Stimulated activated CD8-positive, alpha-beta memory T cell treated with anti-CD3 and anti-CD28 coated beads, Interleukin-12 subunit alpha, Interleukin-12 subunit beta, amount 100 ng/mL, for 24 hours (primary cell): ENCODE measurements at regions not wholly inside any gene's neighbourhood (a gene's known extent, or its start where the extent isn't known, plus 50 kb on each side); places are given as distances from the start of the nearest gene placed in this dataset.

ENCODE experiments used
- DNase-seq: peaks from one replicate; pipeline ENCODE4 v3.0.0-alpha.2; 2020; ENCODE audit errors: extremely low read depth

DNA sequence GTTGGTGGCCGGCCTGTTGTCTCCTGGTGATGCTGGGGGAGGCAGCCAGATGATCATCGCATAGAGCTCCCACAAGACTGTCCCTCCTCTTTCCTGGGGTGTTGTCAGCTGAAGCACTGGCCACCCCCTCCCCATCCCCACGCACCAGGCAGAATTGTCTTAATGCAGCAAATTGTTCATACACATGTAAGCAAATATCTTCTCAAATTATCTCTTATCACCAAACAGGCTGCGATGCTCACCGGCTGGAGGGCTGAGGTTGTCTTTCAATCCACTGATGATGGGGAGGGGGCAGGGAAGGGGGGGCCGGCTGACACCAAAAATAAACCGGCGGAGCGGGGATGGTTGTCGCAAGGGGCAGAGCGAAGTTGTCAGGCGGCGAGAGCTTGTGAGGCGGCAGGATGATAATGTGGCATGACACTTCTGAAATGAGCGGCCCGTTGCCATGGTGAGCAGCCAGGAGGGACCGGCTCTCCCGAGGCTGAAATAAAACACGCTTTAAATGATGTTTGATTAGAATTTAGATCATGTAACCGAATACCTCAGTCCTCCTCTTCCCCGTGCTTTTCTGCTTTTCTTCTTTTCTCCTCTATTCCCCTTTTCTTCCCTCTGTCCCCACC is 59.8 kb downstream of the MRM1 start:
- no peak for DNase-seq

DNA sequence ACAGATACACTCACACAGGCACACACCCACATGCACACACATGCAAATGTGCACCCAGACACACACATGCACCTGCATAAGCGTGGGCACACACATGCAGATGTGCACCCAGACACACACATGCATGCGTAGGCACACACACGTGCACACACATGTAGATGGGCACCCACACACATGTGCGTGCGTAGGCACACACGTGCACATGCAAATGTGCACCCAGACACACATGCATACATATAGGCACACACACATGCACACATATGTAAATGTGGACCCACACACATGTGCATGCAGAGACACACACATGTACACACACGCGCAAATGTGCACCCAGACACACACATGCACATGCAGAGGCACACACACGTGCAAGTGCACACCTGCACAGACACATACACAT is 60.3 kb downstream of the MRM1 start:
- DNase-seq: no peak

DNA sequence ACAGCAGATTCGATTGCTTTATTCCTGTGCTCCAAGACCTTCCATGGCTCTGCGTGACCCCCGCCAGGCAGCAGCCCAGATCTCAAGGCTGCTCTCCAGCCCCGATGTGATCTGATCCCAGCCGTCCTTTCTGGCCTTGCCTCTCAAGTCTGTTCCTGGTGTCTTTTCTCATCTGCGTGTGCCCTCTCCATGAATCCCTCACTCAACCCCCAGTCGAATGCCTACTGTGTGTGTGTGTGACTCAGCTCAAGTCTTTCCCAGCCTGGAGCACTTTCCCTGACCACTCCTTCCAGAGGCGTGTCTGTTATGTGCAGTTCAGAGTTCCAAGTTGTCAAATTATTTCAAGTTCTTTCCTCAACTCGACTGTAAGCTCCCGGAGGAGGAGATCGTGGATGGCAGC is 64.0 kb downstream of the MRM1 start:
- DNase-seq: no peak

DNA sequence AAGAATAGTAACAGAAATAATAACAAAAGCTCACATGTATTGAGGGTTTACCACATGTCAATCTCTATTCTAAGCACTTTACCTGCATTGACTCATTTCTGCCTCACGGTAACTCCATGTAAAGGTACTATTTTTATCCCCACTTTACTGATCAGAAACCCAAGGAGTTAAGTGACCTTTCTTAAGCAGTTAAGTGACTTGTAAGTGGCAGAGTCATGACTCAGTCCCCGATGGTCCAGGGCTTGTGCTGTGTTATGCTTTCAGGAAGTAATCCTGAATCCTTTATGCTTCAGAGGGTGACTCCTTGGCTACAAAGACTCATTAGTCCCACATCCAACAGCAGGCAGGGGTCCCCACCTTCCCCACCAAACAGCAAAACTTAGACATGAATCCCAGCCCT is 66.5 kb downstream of the MRM1 start:
- no peak for DNase-seq

DNA sequence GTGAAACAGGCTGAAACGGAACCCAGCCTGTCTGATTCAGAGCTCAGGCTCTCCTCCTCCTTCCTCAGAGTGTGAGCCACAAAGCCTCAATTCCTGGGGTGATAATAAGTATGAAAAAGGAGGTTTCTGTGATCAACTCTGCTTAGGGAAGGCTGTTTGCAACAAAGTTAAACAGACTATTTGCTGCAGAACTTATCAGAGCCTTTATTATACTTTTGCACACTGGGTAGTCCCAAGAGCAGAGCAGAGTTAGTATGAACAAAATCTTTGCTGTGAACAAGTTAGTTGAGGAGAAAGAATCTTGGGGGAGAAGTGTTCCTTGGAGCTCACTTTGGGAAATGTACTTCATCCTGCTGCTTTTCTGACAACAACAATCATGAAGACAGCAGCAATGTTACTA is 67.4 kb downstream of the MRM1 start:
- DNase-seq: no peak

DNA sequence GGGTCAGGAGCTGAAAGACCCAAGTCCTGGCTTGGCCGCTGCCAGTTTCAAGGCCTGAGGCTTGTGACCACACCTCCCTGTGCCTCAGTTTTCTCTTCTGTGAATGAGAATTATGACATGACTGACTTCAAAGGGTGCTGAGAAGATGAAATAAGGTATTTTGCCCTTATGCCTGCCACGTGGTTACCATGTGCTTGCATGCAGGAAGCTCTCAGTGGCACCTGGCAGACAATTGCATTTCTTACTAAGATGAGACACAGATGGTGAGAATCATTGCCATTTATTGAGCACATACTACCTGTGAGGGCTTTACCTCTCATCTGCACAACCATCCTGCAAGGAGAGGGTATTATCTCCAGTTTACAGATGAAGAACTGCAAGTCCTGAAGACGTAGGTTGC is 69.8 kb downstream of the MRM1 start:
- no peak for DNase-seq

DNA sequence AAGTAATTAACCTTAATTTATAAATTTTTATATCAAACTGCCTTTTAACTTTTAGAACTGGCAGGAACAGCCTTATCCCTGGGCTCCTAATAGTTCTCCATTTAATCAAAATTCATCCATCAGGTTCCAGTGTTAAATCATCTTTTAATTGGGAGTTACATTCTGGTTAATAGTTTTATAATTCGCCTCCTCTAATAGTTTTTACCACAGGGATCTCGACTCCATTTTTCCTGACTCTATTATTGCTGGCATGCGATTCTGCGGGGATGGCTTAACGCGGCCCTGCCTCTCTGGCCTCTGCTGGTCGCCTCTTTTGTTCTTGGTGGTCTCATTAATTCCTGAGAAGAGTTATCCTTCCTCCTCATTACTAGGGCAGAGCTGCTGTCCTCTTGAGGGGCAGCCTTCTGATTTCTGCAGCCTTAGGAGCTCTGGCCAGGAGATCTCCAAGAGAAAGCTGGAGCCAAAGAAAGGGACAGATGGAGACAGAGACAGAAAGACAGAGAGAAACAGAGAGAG is 71.1 kb downstream of the MRM1 start:
- no peak for DNase-seq

DNA sequence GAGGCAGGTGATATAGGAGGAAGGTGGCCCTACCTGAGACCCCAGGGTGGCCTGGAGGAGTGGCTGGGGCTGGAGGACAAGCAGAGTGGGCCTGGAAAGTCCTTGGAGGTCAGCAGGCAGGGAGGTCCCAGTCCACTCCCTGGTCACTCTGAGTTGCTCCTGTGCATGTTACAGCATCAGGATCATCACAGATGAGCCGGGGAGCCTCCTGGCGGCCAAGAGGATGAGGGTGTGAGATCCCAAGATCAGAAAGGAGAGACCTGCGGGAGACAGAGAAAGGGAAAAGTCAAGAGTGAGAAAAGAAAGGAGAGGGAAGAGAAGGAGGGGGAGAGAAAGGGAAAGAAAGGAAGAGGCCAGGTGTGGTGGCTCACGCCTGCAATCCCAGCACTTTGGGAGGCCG is 71.7 kb downstream of the MRM1 start:
- DNase-seq: no peak

DNA sequence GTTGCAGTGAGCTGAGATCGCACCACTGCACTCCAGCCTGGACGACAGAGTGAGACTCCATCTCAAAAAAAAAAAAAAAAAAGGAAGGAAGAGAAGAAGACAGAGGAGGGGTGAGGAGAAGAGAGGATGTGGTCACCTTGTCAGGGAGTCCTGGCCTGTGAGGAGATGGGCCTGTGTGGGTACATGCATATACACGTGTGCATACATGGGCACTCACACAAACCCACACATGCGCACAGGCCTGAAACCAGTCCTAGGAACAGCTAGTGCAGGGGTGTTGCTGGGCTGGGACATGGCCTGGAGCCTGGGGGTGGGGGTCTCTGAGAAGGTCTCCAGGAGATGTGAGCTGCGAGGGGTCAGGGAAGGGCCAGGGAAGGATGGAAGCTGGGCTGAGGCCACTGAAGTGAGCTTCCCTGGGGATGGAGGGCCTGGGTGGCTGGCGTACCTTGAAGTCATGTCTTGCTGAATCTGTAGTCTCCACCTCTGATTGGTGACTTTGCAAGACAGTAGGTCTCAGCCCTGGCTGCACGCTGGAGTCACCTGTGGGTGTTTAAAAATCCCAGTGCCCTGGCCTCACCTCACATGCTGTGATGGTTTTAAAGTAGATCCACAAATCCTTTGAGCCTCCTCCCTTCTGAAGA is 72.4 kb downstream of the MRM1 start:
- DNase-seq: no peak

DNA sequence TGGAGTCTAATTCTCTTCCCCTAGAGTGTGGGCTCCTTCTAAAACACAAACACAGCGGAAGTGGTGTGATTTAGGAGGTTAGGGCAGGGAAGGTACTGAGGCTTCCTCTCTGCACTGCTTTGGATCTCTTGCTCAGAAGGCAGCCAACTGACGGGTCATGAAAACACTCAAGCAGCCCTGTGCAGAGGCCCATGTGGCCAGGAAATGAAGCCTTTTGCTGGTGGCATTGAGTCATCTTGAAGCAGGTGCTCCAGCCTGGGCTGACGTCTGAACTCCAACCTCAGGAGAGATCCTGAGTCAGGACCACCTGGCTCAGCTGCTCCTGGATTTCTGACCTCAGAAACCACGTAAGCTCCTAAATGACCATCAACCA is 72.9 kb downstream of the MRM1 start:
- no peak for DNase-seq

DNA sequence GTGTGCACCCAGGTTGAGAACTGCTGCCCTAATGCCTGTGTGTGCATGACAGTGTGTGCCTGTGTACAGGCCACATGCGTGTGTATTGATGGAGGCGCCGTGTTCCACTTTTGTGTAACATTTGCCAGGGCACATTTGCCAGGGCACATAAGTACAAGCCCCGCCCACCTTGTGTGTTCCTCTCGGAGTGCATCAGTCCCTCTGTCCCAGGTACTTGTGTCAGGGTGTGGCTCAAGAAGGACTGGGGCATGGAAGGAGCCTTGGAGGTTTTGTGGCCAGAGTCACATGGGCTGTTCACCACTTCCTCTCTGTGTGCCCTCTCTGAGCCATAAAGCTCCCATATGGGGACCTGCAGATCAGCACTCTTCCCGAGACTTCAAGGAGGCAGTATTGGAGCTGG is 73.9 kb downstream of the MRM1 start:
- DNase-seq: no peak

DNA sequence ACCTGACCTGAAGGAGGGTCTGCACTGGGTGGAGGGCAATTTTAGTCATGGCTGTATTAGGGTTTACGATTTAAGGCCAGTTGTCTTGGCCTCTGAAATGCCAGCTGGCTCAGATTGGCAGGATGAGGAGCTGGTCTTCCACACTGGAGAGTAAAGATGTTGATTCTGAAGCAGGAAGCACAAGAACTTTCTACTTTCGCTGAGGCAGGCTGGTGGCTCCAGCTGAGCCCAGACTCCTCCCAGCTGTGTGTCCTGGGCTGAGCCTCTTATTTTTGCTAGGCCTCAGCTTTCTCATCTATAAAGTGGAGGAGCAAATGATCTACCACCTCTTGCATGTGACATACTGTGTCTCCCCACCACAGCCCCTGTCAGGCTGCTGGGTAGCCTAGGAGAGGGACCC is 74.4 kb downstream of the MRM1 start:
- no peak for DNase-seq

DNA sequence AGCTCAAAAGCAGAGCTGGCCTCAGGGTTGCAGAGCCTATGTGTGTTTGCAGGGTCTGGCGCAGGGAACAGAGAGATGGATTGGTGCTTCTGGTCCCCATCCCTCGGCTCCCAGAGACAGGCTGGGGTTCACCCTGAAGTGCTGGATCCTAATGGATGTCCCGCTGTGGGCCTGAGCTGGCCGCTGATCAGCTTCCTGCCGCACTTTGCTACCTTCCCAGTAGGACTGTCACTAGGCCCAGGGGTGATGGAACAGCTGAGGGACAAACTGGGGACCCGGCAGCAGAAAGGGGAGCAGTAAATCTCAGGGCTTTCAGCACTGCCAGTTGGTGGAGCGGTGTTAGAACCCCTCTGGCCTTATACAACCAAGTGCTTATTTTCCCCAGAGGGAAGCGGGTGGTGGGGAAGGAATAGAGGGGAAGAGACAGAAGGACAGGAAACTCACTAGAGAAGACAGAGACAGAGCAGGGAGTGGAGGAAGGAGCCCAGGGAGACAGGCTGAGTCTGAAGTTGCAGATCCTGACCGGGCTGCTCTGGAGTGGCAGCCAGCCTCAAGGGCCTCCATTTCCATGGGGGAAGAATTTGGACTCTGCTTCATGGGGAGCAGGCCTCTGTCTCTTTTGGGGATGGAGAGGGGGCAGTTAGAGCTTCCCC is 78.6 kb downstream of the MRM1 start:
- DNase-seq: no peak

DNA sequence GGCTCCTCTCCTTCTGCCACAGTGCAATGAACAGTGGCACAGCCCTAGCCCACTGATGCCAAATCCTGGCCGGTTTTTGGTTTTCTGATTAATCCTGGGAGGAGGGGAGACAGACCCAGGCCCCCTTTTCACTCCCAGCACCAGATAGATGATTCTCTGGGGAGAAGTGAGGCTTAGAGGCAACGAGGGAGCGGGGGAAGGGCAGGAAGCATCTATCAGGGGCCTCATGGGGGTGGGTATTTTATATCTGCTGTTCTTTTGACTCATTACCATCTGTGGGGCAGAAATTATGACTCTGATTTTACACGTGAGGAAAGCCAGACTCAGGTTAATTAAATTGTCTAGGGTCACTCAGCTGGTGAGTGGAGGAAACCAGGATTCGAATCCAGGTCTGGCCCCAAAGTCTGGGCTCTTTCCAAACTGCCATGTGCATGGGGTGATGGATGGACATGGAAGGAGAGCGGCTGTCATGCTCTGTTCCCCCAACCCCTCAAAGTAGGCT is 79.4 kb downstream of the MRM1 start:
- no peak for DNase-seq

DNA sequence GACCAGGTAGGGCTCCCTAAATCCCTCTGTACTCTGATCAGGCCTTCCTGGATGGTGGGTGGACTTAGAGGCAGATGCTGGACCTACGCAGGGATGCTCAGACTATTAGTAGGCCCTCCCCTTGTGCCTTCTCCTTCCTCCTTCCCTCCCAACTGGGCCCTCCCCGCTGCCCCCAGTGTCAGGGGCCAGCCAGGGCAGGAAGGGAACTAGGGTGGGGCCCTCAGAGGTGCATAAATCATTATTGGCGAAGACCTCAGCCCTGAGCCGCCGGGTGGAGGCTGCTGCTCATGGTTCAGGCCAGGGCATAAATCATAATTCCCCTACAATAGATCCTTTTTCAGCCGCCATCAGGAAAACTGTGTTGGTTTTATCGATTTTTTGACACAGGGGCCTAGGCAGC is 81.4 kb downstream of the MRM1 start:
- DNase-seq: no peak

DNA sequence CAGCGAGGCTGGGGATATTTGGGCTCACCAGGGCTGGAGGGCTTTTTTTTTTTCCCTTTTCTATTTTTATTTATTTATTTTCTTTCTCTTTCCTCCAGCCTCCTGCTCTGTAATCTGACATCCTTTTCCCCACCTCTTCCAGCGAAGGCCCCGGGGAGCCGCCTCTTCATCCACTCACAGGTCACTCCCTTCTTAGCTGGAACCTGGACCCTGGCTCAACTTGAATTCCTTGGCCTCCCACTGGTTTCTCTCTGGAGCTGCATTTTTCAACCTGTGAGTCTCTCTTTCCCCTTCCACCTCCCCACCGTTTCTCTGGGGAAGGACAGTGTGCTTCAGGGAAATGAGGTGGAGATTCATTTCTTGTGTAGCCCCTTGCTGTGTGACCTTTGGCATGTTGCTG is 82.0 kb downstream of the MRM1 start:
- no peak for DNase-seq

DNA sequence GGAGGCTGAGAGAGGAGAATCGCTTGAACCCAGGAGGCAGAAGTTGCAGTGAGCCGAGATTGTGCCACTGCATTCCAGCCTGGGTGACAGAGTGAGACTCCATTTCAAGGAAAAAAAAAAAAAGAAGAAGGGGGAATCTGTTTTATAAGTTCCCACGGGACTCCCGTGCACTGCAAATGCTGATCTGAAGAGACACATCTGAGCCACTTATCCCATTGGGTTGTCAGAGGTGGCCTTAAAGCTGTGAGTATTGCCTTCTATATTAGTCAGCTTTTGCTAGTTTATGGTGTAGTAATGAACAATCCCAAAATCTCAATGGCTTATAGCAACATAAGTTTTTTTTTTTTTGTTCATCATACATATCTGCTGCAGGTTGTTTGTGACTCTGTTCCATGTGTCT is 82.8 kb downstream of the MRM1 start:
- DNase-seq: no peak

DNA sequence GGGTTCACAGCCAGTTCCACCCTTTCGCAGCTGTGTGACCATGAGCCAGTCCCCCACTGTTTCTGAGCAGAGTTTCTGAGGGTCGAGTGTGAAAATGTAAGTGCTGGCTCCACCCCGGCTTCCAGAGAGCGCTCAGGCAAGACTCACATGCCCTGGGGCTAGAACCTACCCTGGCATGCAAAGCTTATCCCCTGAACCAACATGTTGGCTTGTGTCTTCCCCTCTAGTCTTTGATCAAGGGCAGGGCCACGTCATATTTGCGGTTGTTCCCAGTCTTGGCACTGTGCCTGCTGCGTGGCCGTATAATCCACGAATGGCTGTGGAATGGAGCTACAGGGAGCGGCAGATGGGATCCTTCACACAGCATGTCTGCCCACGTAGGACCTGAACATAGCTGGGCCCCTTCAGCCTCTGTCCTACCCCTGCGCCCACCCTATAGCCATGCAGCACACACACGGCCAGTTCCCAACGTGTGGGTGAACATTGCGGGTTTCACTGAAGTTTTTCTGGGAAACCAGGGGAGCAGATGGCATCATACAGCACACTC is 84.8 kb downstream of the MRM1 start:
- no peak for DNase-seq

DNA sequence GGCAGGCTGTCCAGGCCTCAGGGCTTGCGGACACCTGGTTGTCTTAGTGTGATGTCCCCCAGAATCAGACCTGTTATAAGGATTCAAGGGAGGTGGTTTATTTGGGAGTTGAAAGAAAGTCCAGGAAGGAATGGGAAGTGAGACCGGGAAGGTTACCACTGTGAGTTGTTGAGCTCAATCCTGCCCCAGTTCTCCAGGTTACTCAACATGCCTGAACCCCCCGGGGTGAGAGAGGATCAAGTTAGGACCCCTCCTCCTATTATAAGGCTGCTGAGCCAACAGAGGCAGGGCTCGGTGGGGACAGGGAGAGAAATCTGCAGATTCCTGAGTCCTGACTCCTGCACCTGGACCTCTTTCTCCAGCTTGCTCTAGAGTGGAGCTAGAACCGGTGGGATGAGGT is 86.4 kb downstream of the MRM1 start:
- DNase-seq: no peak

DNA sequence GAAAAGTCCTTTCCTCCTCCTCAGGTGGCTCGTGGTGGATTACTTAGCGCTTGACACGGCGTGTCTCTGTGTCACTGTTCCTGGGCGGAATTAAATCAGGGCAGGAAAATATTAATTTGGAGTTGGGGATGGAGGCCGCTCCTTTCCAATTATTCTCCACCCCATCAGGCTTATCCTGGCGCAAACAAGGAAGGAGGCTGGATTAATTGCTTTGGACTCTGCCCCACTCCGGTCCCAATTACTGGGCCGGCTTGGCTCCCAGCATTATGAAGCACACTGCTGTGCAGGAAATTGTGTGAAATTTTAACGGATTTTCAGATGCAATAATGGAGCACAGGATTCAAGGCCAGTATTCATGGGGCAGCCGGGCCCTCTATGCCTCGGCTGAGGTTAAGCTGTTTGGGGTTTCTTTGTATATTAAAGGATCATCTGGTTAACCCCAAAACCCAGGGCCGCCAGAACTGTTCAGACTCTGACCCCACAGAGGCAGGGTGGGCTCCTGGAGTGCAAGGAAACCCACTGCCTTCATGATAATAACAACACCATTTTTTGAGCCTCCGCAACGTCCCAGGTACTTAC is 87.8 kb downstream of the MRM1 start:
- DNase-seq: no peak

DNA sequence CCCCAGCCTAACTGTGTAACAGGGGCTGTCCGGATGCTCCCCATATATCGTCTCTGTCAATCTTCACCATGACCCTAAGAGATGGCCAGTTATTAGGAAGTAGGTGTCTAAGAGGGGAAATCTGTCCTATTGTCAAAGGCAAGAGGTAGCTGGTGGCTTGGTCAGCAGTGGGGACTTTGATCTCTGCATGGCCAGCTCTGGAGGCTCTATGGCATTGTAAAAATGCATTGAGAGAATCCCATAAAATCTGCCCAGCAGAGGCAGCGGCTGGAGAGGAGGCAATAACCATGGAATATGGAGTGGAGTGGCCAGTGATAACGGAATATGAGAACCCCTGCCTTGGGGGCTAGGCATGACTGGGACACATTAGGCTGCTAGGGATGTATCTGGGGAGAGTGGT is 88.8 kb downstream of the MRM1 start:
- DNase-seq: no peak

DNA sequence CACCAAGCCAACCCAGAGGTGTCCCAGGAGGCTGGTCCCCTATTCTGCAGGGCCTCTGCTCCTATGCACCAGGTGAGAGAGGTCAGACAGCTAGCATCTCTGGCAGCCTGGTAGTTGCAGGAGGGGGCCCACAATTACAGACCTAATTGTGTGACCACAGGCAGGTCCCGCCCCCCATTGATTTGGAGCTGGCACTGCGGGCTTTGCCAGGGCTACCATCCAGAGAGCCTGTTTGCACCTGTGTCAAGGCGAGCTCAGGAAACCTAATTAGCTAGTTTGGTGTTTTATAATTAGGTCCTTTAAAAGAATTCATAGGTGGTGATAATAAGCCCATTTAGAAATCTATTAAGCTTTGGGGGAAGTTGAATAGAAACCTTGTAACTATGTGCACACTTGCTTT is 90.2 kb downstream of the MRM1 start:
- no peak for DNase-seq

DNA sequence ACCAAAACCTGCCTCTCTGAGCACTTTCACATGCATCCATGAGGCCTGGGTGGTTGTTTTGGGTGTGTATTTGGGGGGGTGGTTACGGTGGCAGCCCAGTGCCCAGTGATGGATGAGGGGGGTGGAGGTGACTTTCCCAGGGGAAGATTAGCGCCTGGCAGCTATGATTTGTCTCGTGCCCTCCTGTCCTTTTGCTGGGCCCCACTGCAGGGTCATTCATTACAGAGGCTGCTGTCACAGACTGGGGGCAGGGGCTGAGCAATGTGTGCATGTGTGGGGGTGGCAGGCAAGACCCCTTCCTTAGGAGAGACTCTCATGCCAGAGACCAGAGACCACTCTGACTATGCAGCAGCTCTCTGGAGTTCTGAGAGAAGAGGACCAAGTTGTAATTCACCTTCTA is 93.7 kb downstream of the MRM1 start:
- DNase-seq: no peak
